ENCODE measurements at regions not wholly inside any gene's neighbourhood (a gene's known extent, or its start where the extent isn't known, plus 50 kb on each side); places are given as distances from the start of the nearest gene placed in this dataset.
"Not testable (repeated sequence)": the region's sequence is repeated elsewhere in the genome, so short reads cannot be mapped to it uniquely, and the experiment has no call there.

DNA sequence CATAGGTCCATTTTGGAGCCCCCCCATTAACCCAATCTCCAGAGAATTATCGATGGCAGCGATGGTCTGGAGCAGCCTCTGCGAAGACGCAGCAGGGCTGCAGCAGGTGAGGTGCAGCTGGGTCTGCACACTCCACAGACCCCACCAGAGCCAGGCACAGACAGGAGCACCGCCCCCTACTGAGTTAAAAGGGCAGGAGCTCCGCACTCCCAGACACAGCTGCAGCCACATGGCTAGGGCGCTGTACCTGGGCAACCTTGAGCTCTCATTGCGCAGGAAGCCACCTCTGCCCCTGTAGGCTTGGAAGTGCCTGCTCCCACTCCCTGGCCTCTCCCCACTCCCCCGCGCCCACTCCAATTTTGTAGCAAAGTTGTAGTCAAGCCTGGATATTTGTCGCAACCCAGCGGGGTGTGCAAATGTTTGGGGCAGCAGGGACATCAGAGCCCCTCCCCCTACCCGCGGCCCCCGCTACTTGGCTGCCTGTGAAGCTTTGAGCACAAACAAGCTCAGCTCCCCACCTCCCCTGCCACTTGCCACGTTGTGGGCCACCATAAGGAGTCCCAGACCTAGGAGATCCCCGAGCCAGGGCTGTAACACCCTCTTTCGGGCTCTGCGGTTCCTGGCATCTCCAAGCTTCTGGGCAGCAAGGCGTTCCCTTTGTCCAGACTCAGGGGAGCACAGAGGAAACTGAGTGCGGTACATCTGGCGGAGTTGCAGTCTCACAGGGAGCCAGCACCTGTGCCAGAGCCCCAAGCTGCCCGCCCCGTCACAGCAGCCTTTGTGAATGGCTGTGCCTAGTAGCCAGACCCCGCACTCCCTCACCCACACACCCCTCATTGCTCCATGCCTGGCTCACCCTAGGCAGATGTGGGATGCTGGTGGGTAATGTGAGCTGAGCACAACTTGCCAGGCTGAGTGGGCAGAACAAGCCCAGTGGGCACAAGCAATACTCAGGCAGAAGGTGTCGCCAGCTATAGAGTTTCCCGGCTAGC lies 949.7 kb upstream of the SLITRK1 start:
- no peak for DNase-seq

DNA sequence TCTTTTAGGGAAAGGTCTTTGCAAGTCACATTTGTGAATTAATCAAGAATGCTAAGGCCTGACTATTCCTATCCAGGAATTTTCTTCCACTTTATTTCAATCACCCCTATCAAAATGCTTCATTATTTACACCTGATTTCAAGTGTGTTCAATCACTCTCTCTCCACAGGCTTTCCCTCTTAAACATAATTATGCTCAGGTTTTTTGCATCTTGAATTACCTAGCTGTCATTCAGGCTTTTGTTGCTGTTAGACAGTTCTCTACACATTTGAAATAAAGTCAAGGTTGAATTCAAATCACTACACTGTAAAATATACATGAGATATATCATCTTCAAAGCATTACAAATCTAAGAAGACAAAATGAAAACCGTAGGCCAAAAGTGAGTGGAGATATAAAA lies 941.3 kb upstream of the SLITRK1 start:
- no peak for DNase-seq

DNA sequence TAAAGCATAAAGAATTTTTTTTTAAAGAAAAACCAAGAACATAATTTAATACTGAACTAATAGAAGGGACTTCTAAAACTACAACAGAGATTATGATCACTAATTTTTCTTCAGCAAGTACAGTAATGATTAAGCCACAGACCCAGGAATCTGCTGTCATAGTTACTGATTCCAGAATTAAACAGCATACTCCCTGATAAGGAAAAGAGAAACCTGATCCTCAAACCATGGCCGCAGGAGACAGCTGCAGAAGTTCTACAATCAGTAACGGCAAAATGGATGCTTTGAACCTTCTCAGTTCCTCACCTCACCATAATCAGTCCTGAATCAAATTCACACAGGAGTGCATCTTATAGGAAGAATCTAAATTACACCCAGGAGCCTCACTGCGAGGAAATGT lies 939.0 kb upstream of the SLITRK1 start:
- DNase-seq, result no peak

DNA sequence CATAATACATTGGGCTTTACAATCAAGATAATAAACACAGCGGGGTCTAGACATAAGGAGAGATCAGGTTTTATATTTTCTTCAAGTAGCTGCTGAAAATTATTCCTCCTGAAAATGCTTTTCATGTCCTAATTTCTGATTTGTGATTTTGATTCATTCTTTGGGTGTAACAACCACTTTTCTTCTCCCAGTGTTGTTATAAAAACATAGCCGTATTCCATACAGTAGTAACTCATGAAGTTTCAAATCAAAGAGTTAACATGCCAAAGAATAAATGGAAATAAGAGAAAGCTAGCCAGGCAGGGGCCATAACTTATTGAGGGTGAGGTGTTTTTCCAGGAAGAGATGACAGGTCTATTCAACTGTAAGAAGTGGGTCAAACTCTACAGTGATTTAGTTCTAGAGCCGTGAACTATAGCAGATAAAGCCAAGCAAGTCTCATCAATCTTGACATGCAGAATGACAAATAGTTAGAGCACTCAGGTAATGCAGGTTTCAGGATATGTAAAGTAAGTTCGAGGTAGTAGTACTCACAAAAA lies 934.4 kb upstream of the SLITRK1 start:
- DNase-seq, result no peak

DNA sequence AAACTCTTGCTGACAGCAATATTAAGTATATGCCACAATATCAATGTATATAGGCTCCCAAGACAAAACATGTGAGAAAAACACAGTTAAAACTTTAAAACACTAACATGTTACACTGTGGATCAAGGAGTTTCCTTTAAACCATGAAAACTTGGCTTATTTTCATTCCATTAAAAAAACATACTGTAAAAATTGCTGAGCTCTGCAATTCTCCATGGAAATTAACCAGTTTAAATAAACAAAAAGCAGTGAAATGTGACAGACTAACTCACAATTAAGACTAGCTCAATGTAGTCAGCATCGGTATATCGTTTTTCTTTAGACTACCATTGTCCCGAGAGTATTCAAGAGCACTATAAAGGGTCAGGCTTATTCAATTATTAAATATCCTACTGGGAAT lies 930.5 kb upstream of the SLITRK1 start:
- DNase-seq, result no peak

DNA sequence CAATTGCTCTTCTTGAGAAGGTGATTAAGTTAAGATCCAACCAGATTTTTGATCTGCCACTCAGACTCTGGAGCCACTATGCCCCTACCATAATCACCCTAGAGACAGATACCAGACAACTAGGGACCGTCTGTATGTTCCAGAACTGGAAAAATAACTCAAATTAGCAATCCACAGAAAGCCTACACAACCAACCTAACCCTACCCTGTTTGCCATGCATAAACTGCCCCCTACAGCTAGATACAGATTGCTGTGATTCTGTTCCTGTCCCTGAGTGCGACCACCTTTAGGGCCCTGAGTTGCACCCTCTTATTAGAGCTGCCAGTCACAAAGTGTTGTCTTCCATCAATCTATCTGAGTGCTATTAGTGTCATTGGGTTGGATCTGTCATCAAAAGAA lies 929.8 kb upstream of the SLITRK1 start:
- no peak for DNase-seq

DNA sequence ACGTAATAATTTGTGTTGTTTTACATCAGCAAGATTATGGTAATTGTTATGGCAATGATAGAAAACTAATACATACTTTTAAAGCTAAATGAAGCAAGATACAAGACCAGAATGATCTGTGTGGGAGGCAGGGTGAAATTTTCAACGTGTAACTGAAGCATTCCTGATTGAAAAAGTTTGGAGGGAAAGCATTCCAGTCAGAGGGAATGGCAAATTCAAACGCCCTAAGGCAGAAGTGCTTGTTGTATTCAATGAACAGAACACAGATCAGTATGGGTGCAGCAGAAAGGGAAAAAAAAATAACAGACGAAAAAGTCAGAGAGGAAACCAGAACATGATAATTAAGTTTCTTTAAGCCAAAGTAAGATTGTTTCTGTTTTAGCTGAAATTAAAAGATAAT lies 928.5 kb upstream of the SLITRK1 start:
- no peak for DNase-seq

DNA sequence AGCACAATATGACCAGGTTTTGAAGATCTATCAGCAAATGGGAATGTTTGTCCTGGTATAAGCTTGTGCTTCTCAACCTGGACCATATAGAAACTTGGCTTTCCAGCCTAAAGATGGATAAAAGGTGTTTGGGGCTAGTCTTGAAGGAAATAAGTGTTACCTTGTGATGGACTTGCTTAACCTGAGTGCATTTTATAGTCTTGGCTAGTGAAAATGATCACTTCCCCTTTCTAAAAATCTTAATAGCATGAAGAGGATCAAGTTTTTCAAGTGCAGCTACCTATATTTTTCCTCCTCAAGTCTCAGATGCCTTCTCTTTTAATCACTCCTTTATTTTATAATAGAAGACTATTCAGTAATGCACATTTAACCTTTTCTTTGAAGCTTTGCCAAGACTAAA lies 919.8 kb upstream of the SLITRK1 start:
- DNase-seq, result no peak

DNA sequence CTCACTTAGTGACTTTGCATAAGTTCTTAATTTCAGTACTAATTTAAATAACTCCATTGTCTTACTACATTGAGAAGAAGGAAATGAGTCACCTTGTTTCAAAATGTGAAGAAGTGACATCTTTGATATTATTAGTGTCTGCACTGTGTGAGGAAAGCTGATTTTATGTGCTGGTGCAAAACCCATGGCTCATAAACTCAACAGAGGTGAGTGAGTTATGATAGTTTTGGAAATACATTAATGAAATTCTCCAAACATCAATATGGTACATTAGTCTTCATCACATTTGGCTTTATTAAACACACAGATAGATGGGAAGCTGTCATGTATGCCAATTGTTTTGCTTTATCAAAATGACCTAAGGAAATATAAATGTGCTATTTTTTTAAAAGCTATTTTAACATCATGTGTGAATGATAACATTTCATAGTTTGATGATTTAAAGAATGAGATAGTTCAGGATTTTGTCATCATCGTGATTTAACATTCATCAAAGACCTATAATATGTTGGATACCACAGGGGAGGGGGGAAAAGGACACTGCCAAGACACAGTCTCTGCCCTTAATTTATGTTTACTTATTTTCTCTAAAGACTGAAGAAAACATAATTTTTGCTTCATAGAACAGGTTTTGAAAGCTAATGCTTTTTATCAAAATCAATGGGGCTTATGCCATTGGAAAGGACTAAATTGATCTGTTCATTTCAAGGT lies 902.3 kb upstream of the SLITRK1 start:
- no peak for DNase-seq

DNA sequence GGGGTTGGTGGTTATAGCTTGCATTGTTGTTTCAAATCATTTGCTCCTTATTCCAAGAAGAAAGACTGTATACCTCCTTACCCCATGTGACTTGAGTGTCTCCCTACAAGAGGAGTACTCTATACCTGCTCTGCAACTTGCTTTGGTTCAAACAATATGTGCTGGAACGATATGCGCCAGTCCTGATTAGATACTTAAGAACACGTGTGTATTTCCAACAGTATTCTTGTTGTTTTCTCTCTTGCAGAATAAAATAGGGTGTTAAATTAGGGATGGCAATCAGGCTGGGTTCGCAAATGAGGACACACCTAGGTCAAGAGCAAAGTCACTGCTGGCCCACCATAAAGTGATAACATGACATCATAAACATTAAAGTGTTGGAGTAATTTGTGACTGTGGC lies 895.0 kb upstream of the SLITRK1 start:
- no peak for DNase-seq

DNA sequence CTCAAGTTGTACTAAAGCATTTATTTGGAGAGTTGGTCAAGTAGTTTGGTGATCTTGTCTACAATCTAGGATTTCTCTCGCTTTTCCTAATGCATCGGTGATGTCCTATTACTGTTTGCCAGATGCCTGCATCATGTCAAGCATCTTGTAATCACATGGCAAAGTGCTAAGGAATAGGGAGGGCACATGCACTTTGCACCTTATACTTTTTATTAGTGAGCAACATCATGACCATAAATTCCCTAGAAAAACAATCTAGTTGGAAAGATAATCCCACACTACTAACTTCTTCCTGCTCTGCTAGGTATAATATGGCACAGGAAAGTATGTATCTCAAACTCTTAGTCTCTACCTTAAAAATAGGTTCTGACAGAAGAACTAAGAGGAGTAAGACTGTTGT lies 894.3 kb upstream of the SLITRK1 start:
- no peak for DNase-seq

DNA sequence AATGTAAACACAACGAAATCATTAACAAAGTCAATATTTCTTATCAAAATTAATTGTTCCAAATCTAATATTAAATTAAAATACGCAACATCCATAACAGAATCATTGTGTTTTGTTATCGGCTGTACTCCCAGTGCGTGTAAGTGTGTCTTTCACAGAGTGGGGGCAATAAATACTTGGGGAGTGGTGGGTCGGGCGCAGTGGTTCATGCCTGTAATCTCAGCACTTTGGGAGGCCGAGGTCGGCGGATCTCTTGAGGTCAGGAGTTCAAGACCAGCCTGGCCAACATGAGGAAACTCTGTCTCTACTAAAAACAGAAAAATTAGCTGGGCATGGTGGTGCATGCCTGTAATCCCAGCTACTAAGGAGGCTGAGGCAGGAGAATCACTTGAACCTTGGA lies 893.6 kb upstream of the SLITRK1 start:
- not testable (repeated sequence) for DNase-seq

DNA sequence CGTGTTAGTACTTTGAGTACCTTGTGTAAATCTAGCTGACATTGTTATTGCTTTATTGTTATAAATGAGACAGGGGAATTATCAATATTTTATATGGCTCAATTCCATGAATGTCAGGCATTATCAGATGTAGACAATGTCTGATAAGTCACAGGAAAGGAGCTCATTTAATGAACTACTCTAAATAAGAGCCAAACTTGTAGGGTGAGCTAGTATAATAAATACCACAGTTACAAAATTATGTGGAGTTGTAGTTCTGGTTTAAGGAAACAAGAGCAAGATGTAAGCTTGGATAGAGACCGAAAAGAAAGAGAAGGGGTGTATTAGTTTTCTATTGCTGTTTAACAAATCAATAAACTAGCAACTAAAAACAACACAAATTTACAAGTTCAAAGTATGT lies 891.8 kb upstream of the SLITRK1 start:
- DNase-seq, result no peak

DNA sequence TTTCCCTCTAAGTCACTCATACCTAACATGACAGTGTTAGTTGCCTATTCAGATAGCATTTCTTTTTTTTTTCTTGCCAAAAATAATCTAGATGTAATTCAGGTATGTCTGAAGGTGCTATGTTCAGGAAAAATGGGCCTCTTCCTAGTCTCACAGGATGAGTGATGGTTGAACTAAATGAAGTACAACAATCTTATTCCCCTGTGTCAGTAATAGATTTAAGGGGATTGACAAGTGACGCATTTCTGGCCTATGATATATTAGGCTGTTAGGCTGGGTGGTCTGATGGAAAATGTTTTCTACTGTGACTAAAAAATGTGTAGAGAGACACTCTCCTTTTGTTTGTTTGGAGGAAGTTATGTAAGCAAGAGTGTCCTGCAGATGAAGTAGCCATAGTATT lies 878.7 kb upstream of the SLITRK1 start:
- no peak for DNase-seq

DNA sequence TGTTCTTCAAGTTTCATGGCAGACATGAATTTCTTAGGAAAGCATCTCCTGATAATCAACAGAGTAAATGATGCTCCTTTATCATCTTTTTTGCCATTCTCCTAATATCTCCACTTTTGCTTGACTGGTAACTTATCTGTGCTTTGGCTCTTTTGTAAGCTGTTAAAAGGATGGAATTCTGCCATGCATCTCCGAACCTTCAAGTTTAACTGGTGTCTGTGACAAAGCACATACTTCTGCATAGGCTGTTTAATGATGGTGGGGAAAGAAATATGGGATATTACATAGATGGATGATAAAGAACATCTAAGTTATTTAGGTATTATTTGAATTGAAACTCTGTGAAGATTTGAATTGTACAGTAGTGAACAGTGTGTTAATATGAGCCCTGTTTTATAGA lies 866.9 kb upstream of the SLITRK1 start:
- DNase-seq, result no peak

DNA sequence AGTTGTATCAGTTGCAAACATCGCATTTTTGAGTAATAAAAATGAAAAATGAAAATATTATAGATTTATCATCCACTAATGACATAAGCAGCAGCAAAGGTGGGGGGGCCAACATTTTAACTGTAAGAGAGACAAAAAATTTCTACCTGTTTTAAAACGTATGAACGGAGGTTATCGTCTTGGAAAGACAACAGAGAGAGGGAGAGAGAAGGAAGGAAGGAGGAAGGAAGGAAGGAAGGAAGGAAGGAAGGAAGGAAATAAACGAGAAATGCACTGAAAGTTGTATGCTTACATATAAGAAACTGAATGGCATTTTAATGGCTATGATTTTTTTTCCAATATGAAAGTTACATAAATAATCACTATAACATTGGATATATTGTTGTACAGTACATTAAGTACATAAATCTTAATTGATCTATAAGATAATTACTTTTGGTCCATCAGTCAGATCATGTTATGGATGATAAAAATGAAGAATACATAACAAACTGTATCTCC lies 862.8 kb upstream of the SLITRK1 start:
- DNase-seq, result no peak

DNA sequence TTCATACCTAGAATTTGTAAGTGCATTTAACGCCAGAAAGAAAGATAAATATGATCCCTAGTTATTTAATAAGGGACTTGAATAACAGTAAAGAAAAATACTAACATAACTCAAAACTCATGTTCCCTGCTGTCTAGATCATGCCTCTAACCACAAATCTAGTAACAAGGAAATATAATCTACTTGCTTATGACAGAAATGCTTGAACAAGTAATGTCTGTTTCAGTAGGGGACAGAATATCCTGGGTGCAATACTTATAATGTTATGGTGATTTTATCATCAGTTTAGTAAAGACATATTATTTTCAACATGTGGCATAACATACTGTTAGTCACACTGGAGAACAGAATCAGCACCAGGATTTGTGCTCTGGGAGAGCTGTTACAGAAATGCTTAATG lies 861.9 kb upstream of the SLITRK1 start:
- DNase-seq, result no peak

DNA sequence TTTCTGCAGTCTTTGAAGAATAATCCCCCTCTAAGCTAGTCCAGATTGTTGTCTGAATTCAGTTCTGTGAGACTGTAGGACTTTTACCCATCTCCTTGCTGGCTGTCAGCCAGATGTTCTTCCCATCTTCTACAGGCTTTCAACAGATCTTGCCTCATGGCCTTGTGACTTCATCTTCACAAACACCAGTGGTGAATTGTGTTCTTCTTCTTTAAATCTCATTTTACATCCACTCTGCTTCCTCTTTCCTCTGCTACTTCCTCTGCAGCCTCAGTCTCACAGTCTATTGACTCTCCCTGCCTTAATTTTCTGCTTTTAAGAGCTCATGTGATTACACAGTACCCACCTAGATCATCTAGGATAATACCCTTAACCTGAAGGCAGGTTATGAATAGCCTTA lies 859.0 kb upstream of the SLITRK1 start:
- no peak for DNase-seq

DNA sequence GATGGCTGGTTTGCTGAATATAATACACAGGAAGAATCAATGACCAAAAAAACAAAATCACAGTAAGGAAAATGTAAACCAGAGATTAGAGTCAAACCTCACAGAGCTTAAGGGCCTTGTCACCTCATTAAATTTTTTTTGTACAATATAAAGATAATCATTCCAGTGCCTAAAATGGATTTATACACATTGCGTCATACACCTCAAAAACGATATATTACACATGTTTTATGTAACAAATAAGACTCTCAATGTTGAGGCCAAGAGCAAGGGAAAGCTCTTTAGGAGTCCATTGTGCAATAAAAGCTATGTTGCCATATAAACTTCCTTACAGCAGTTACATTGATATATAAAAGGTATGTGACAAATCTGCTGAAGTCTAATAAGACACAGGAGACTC lies 856.7 kb upstream of the SLITRK1 start:
- DNase-seq, result no peak

DNA sequence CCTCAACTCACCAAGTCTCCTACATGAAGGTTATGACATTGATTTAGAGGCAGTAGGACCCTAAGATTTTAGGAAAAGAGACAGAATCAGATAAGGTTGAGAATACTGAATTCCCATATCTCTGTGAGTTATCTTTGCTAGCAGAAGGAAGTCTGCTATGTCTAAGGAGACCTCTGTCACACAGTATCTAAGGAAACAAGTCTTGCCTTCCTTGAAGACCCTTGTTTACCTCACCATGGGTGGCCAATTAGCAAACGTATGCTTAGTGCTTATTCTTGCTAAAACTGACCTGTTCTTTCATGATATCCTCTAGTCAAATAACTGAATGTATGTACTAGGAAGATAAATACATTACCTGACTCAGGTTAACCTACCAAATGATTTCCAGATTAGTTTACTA lies 855.4 kb upstream of the SLITRK1 start:
- DNase-seq, result no peak

DNA sequence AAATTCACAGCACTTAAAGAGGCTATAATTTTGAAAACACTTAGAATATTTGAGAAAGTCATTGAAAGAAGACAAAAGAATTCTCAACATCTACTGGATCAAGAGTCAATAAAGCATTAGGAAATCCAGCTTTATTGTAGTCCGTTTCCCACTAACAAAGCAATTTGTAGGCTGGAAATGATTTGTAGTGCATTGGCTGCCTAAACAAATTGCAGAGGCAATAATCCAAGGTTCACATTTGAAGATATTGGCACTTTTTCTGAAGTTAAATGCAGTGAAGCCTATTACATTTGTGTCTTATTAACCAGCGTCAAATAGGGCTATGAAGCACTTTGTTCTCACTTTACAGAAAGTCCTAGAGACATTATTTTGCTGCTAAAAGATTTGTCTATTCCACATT lies 848.1 kb upstream of the SLITRK1 start:
- DNase-seq, result no peak

DNA sequence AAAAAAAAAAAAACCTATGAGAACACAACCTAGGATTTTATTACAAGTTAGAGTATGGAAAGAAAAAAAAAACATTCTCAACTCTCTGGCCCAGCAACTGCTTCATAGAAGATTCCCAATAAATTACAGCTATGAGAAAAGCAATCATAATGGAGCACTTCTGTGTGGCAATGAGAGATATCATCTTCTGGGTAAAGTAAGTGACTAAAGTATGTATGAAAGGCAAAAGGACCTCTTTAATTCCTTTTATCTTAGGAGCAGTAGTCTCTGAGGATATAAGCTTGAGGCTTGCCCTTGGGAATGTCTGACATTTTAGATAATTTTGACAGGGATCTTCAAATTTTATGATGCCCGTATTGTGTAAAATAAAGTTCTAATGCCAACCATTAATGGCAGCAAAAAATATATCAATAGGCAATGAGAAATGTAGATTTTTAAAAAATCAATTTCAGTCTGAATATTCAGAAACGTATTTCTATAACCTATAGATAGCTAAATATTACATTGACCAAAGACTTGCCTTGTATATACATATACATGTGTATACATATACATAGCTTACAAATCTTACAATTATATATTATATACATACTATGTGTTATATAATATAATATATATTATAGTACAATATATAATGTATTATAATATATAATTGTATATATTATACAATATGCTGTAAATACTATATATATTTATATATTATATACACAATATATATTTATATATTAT lies 823.9 kb upstream of the SLITRK1 start:
- DNase-seq, result no peak

DNA sequence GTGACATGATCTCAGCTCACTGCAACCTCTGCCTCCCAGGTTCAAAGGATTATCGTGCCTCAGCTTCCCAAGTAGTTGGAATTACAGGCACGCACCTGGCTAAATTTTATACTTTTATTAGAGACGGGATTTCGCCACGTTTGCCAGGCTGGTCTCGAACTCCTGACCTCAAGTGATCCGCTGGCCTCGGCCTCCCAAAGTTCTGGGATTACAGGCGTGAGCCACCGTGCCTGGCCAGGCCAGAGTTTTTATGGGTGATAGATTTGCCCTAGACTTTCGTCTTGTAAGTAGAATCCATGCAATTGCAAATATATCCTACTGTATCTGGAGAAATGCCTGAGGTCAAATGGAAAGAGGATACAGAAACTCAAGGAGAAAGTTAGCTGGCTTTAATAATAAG lies 819.9 kb upstream of the SLITRK1 start:
- DNase-seq, result no peak
